ENCODE measurements at regions not wholly inside any gene's neighbourhood (a gene's known extent, or its start where the extent isn't known, plus 50 kb on each side); places are given as distances from the start of the nearest gene placed in this dataset.

DNA sequence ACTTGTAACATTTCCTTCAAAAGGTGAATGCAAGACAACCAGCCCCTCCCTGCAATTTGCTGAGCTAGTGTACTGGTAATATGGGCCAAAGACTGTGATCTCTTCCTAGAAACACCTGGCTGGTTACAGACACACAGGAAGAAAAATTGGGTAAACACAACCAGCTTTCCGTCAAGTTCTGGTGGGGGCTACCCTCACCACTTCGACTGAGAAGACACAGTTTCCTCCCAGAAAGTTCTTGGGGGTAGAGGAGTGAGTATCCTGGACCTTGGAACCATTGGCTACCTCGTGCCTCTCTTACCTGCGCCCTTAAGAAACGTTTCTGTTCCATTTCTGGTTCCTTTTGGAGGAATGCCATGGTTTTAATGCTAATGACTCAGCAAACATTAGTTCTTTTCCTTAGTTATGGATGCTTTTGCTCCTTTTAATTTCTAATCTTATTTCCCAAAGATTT lies 120.9 kb upstream of the DLX2 start:
- ChIA-PET CTCF (interaction anchor here (0.8 kb wide), 1 partner anchor 239 kb away, joined by 6 read pairs; no protein-coding TSS in a partner anchor), POLR2A (no interaction called here)
- H3K27ac Mint-ChIP-seq: no peak overlapping the region

DNA sequence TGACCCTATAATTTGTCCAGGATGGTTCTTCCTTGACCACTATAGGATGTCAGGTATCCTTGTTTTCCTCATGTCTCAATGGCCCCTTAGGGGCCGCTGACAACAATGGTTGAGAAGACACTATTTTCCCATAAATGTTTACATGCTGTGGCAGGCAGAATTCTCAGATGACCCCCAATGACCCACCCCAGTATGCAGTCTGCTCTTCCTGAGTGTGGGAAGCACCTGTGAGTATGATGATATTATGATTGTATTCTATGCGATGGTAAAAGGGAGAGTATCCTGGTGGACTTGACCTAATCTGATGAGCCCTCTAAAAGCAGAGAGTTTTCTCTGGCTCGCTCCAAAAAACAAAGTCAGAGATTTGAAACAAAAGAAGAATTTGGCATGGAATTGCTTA lies 123.1 kb upstream of the DLX2 start:
- H3K27ac Mint-ChIP-seq: no peak overlapping the region
- ChIA-PET POLR2A (no interaction called here), CTCF (interaction anchor here (0.6 to 3.3 kb wide), 2 partner anchors 130 to 236 kb away, joined by 3 to 15 read pairs; no protein-coding TSS in a partner anchor)
- intact Hi-C loops (cut with micrococcal nuclease): loop anchor here (2.0 kb wide), 1 partner anchor 53 kb away; no protein-coding TSS in a partner anchor
- no peak overlapping the region for H3K4me3 Mint-ChIP-seq
- H3K4me1 Mint-ChIP-seq (ENCODE audit: low read depth): peaks cover 35% of the 10 kb centered on the region
- H3K9me3 Mint-ChIP-seq: no peaks in the 10 kb centered on the region
- H3K27me3 Mint-ChIP-seq: no peaks in the 10 kb centered on the region
- DNase-seq: no peak
- H3K36me3 Mint-ChIP-seq: no peaks in the 10 kb centered on the region

More for the DNA sequence above, 120.9 kb upstream of the DLX2 start:
- no peak for DNase-seq
- Mint-ChIP-seq H3K9me3 (no peaks in the 10 kb centered on the region), H3K27me3 (no peaks in the 10 kb centered on the region), H3K4me1 (ENCODE audit: low read depth) (peaks cover 40% of the 10 kb centered on the region), H3K4me3 (no peak overlapping the region), H3K36me3 (no peaks in the 10 kb centered on the region)
- intact Hi-C loops (cut with micrococcal nuclease): no loop called here

DNA sequence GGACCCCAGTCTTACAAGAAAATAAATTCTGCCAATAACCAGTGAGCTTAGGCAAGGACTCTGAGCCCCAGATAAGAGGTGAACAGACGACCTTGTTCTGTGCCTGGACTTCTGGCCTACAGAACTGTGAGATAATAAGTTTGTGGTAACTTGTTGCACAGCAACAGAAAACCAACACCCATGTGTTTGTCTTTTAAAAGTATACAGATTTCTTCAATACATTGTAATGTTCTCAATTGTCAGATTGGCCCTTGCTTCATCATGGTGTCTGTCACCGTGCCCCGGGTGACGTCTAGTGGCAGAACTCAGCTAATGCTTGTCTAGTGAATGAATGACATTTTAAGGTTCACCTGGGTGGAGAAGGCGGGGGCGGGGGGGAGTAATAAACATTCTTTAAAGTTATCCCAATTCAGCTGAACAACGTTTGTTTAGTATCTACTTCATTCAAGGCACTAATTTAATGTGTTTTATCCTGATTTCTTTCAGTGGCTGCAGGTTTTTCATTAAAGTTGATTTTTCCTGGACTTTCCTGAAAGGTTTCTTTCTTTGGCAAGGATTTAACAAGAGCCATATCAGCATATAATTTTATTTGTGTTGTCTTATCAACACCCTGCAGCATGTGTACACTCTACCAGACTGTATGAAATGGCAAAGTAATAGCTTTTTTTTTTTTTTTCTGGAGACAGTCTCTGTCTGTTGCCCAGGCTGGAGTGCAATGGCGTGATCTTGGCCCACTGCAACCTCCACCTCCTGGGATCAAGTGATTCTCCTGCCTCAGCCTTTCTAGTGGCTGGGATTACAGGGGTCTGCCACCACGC lies 123.8 kb upstream of the DLX2 start:
- intact Hi-C loops (cut with micrococcal nuclease): loop anchor here (2.0 kb wide), 1 partner anchor 54 kb away; no protein-coding TSS in a partner anchor
- Mint-ChIP-seq H3K4me1 (ENCODE audit: low read depth) (peaks cover 38% of the 10 kb centered on the region), H3K36me3 (no peaks in the 10 kb centered on the region), H3K27me3 (no peaks in the 10 kb centered on the region), H3K27ac (no peak overlapping the region), H3K9me3 (no peaks in the 10 kb centered on the region), H3K4me3 (no peak overlapping the region)
- ChIA-PET POLR2A (no interaction called here), CTCF (interaction anchor here (3.3 kb wide), 1 partner anchor 235 kb away, joined by 15 read pairs; no protein-coding TSS in a partner anchor)
- peak; percentile 50 for DNase-seq

DNA sequence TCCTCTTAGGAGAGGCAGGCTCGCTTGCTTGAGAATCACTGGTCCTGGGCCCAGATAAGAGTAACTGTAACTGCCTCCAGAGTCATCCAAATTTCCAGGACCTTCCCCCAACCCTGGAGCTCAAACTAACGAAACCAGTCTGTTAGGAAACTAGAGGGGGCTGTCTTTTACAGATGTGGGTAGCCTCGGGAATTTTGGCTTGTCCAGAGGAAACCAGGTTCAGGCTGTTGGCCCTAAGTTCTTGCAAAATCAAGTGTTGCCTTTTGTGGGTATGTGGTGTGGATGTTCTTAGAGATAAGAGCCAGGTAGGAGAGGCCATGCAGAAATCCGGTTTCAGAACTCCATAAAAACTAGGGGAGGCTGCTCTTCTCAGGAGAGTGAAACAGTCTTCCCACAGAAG lies 125.0 kb upstream of the DLX2 start:
- H3K36me3 Mint-ChIP-seq: no peaks in the 10 kb centered on the region
- no peaks in the 10 kb centered on the region for H3K9me3 Mint-ChIP-seq
- no peak overlapping the region for H3K4me3 Mint-ChIP-seq
- peaks cover 37% of the 10 kb centered on the region for H3K4me1 Mint-ChIP-seq (ENCODE audit: low read depth)
- ChIA-PET POLR2A (no interaction called here), CTCF (interaction anchor here (3.3 kb wide), 1 partner anchor 234 kb away, joined by 15 read pairs; no protein-coding TSS in a partner anchor)
- intact Hi-C loops (cut with micrococcal nuclease): loop anchor here (2.0 kb wide), 1 partner anchor 55 kb away; no protein-coding TSS in a partner anchor
- no peaks in the 10 kb centered on the region for H3K27me3 Mint-ChIP-seq
- DNase-seq: no peak
- H3K27ac Mint-ChIP-seq: no peak overlapping the region

DNA sequence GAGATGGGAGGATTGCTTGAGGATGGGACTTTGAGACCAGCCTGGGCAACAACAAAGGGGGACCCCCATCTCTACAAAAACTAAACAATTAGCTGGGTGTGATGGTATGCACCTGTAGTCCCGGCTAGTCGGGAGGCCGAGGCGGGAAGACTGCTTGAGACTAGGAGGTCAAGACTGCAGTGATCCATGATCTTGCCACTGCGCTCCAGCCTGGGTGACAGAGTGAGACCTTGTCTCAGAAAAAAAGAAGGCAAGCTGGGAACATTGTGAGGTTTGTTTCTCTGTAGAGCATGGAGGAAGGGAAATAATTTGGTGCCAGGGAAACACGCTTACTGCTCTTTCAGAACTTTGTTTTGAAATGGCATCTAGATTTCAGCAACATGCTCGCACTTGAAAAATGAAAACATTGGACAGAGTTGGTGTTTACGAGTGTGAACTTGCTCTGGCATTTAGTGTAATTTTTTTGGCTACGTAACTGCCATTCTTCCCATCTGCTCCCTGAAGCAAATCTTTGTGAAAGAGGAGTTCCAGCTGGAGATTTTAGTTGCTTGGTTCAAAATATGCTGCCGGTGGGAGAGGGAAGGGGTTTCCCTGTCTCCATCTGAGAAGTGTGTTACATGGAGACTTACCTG lies 125.6 kb upstream of the DLX2 start:
- POLR2A ChIA-PET: interaction anchor here (1.0 kb wide), 1 partner anchor 9 kb away, joined by 3 read pairs; no protein-coding TSS in a partner anchor
- no peaks in the 10 kb centered on the region for H3K36me3 Mint-ChIP-seq
- intact Hi-C loops (cut with micrococcal nuclease): no loop called here
- H3K4me3 Mint-ChIP-seq: no peak overlapping the region
- no peak for DNase-seq
- CTCF ChIA-PET: interaction anchor here (3.3 kb wide), 1 partner anchor 233 kb away, joined by 15 read pairs; no protein-coding TSS in a partner anchor
- no peak overlapping the region for H3K27ac Mint-ChIP-seq
- no peaks in the 10 kb centered on the region for H3K27me3 Mint-ChIP-seq
- H3K9me3 Mint-ChIP-seq: no peaks in the 10 kb centered on the region
- peaks cover 32% of the 10 kb centered on the region for H3K4me1 Mint-ChIP-seq (ENCODE audit: low read depth)

DNA sequence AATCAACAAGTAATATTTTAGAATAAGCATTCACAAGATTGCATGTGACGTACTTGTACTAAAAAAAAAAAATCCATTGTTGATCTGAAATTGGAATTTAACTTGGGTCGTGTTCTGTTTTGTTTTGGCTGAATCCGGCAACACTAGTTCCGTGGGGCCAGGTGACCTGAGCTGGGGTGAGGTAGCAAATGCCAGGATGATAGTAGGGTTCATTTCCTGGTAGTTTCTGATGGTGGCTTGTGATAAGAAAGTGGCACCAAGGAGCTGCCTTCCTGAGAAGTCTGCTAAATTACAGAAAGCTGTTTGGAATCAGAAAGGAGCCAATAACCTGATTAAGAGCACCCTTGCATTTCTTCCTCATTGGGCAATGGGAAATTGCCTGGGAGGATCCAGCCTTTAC lies 126.4 kb upstream of the DLX2 start:
- POLR2A ChIA-PET: interaction anchor here (1.0 kb wide), 1 partner anchor 8 kb away, joined by 3 read pairs; no protein-coding TSS in a partner anchor
- no peak overlapping the region for H3K27ac Mint-ChIP-seq
- peaks cover 27% of the 10 kb centered on the region for H3K4me1 Mint-ChIP-seq (ENCODE audit: low read depth)
- no peaks in the 10 kb centered on the region for H3K9me3 Mint-ChIP-seq
- H3K27me3 Mint-ChIP-seq: peaks cover 3% of the 10 kb centered on the region
- H3K36me3 Mint-ChIP-seq: no peaks in the 10 kb centered on the region
- intact Hi-C loops (cut with micrococcal nuclease): no loop called here
- no peak overlapping the region for H3K4me3 Mint-ChIP-seq
- DNase-seq: no peak
- CTCF ChIA-PET: no interaction called here

DNA sequence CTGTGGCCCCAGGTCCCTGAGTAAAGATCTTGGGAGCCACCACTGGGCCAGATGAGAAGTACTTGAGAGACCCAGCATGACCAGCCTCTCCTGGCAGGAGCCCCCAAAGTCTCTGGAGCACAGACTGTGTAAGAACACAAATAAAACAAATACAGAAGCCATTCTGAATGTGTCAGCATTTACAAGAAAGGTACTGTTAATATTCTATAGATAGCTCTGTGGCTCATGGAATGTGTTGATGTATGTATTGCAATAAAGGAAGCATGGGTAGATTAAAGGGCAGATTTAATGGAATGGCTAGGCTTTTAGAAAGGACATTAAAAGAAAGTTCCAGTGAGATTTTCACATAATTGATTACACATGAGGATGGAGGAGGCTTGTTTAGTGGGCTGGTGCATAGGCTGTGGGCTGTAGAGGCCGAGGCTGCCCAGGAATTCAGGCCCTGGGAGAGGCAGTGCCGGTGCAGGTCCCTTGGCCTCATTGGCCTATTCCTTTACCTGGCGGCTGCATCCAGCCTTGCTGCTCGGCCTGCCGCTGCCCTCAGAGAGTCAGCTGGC lies 127.7 kb upstream of the DLX2 start:
- intact Hi-C loops (cut with micrococcal nuclease): no loop called here
- H3K27ac Mint-ChIP-seq: no peak overlapping the region
- no peaks in the 10 kb centered on the region for H3K36me3 Mint-ChIP-seq
- H3K27me3 Mint-ChIP-seq: peaks cover 15% of the 10 kb centered on the region
- no peak for DNase-seq
- H3K9me3 Mint-ChIP-seq: no peaks in the 10 kb centered on the region
- H3K4me1 Mint-ChIP-seq (ENCODE audit: low read depth): peaks cover 29% of the 10 kb centered on the region
- POLR2A ChIA-PET: no interaction called here
- CTCF ChIA-PET: no interaction called here
- no peak overlapping the region for H3K4me3 Mint-ChIP-seq

DNA sequence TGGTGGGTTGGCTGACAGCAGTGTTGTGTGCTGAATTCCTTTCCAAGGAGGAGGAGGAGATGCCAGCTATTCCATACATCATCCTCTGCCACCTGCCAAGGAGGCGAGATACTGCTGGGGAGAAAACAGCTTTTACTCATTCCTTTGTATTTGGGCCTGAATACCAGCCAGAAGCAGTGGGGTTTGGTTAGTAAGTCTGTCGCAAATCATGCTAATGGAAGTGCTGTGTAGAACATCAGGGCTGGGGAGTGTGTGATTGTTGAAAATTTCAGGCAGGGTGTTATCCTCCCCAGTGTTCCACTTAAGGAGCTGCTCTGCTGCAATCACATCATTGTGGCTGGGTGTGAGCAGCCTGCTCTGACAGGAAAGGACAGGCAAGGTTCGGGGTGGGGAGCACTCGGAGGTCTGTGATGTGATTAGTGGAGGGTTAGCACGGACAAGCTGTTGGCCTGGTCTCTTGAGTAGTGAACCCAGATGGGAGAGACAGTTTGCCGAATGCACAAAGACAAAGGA lies 128.2 kb upstream of the DLX2 start:
- no peak overlapping the region for H3K4me3 Mint-ChIP-seq
- H3K4me1 Mint-ChIP-seq (ENCODE audit: low read depth): peaks cover 29% of the 10 kb centered on the region
- ChIA-PET POLR2A (no interaction called here), CTCF (no interaction called here)
- no peak for DNase-seq
- H3K9me3 Mint-ChIP-seq: no peaks in the 10 kb centered on the region
- no peaks in the 10 kb centered on the region for H3K36me3 Mint-ChIP-seq
- intact Hi-C loops (cut with micrococcal nuclease): no loop called here
- H3K27ac Mint-ChIP-seq: no peak overlapping the region
- H3K27me3 Mint-ChIP-seq: peaks cover 17% of the 10 kb centered on the region

DNA sequence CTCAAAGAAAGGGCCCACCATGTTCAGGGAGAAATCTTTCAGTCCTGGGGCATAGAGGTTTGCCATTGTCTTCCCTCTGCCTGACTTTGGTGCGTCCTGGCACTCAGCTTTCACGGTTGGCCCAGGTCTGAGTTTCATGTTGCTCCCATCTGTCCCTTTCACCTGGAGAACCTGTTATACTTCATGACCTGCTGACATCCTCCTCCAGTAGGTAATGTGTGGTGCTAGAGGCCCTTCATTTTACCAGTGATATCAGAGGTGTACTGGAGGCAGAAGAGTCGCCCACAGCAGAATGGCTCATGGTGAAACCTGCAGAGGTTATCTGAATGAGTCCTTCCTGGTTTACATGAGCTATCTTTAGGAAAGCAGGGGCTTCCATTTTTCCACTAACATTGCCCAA lies 128.8 kb upstream of the DLX2 start:
- intact Hi-C loops (cut with micrococcal nuclease): no loop called here
- ChIA-PET CTCF (no interaction called here), POLR2A (no interaction called here)
- DNase-seq: no peak
- Mint-ChIP-seq H3K27me3 (peaks cover 21% of the 10 kb centered on the region), H3K4me1 (ENCODE audit: low read depth) (peaks cover 30% of the 10 kb centered on the region), H3K9me3 (no peaks in the 10 kb centered on the region), H3K4me3 (no peak overlapping the region), H3K36me3 (no peaks in the 10 kb centered on the region), H3K27ac (no peak overlapping the region)

DNA sequence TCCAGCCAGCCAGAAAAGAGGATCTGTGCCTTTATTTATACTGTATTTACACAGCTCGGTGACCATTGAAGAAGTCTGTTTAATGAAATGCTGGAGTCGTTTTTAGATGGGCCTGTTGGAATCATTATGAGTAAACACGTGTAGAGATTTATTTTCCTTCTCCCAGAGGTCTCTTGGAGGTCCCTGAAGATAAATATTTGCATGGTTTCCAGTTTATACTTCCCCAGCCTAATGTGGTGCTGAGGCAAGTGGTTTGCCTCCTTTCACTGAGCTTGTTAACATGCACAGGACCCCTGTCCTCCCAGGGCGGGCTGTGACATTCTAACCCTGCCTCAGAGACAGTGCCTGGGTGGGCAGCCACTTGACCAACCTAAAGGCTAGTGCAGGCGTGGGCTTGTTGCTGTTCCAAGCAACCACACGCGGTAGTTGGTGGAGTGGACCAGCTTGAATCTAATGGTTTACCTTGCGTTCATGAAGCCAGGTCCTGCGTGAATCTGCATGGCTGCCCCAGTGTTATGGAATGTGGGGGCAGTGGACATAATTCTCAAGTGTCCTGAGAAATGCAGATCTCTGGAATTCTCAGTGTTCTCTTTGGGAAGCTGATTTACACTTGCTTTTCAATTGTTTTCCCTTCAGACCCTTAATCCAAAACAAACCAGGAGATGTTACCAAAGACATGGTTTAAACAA lies 130.2 kb upstream of the DLX2 start:
- ChIA-PET POLR2A (interaction anchor here (0.7 kb wide), 1 partner anchor 325 kb away, joined by 3 read pairs; no protein-coding TSS in a partner anchor), CTCF (no interaction called here)
- Mint-ChIP-seq H3K9me3 (no peaks in the 10 kb centered on the region), H3K4me1 (ENCODE audit: low read depth) (peaks cover 30% of the 10 kb centered on the region), H3K36me3 (no peaks in the 10 kb centered on the region), H3K27me3 (peaks cover 24% of the 10 kb centered on the region), H3K27ac (no peak overlapping the region), H3K4me3 (no peak overlapping the region)
- intact Hi-C loops (cut with micrococcal nuclease): no loop called here
- no peak for DNase-seq

DNA sequence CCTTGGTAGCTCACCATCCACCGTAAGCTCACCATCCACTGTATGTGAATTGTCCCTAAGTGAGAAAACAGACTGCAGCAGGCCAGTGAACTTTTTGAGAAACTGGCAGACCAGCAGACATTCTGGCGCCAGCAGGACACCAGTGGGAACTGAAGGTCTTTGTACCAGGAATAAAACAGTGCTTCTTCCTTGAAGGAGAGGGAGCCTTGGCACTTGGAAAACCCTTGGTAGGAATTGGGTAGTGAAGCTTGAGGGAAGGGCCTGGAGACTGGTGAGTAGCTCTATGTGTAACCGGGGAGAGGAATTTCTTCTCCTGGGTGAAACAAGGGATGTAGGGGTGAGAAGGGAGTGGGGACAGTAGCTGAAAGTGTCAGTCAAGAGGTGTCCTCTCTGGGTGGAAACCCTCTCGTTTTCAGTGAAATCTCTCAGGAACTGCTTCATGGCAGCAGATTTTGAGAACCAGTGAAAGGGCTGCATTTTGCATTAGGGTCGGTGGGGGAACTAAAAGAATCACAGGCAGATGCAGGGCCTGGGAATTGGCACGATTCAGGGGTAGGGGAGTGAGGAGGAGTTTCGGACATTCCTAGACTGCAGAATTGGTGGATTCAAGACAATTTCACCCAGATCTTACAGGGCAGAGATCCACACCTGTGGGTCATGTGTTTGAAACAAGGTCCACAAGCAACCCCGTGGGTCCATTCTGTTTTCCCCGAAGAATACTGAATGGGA lies 131.5 kb upstream of the DLX2 start:
- DNase-seq: no peak
- intact Hi-C loops (cut with micrococcal nuclease): no loop called here
- Mint-ChIP-seq H3K27ac (no peak overlapping the region), H3K9me3 (no peaks in the 10 kb centered on the region), H3K36me3 (no peaks in the 10 kb centered on the region), H3K27me3 (peaks cover 30% of the 10 kb centered on the region), H3K4me3 (peak overlapping the region; percentile 76), H3K4me1 (ENCODE audit: low read depth) (peaks cover 26% of the 10 kb centered on the region)
- POLR2A ChIA-PET: no interaction called here
- CTCF ChIA-PET: interaction anchor here (1.0 to 2.7 kb wide), 2 partner anchors 33 to 228 kb away, joined by 3 to 12 read pairs; no protein-coding TSS in a partner anchor

Measured in activated CD4-positive, alpha-beta memory T cell treated with anti-CD3 and anti-CD28 coated beads for 36 hours (primary cell).